Spleen (tissue), 11 donors: ENCODE measurements at regions not wholly inside any gene's neighbourhood (a gene's known extent, or its start where the extent isn't known, plus 50 kb on each side); places are given as distances from the start of the nearest gene placed in this dataset.
"Not testable (repeated sequence)": the region's sequence is repeated elsewhere in the genome, so short reads cannot be mapped to it uniquely, and the experiment has no call there.

ENCODE experiments used
- DNase-seq: peaks from one replicate; pipeline ENCODE4 v3.0.0-alpha.2; 2020
- H3K27ac ChIP-seq, 8 donors: fragments of 200-600 bp; sonication (generic) in 7 of 8; 1 replicate in 4 of 8; 2 replicates in 4 of 8; pipeline versions ENCODE4 v1.5.0 to v1.8.0; 2016 to 2021; ENCODE audit warnings: inconsistent platforms in 4 of 8, mild to moderate bottlenecking in 4 of 8, moderate library complexity in 1 of 8
- H3K27me3 ChIP-seq, 7 donors: fragments of 200-600 bp; sonication (generic) in 6 of 7; replicated peaks in 1 of 7; 1 replicate in 4 of 7; 2 replicates in 3 of 7; pipeline versions ENCODE4 v1.5.0 to v1.8.0; 2016 to 2021; ENCODE audit warnings: inconsistent platforms in 3 of 7, mild to moderate bottlenecking in 1 of 7
- H3K36me3 ChIP-seq, 6 donors: fragments of 200-600 bp; sonication (generic) in 5 of 6; 1 replicate in 4 of 6; 2 replicates in 2 of 6; pipeline versions ENCODE4 v1.5.0 to v1.8.0; 2016 to 2021; ENCODE audit warnings: inconsistent platforms in 2 of 6
- H3K4me1 ChIP-seq, 6 donors: fragments of 200-600 bp; sonication (generic) in 5 of 6; 1 replicate in 3 of 6; 2 replicates in 3 of 6; pipeline versions ENCODE4 v1.5.0 to v1.8.0; 2016 to 2021; ENCODE audit warnings: inconsistent platforms in 3 of 6
- H3K4me3 ChIP-seq, 8 donors: fragments of 200-600 bp; sonication (generic) in 7 of 8; 1 replicate in 4 of 8; 2 replicates in 4 of 8; pipeline versions ENCODE4 v1.5.0 to v1.8.0; 2016 to 2021; ENCODE audit warnings: inconsistent platforms in 4 of 8, mild to moderate bottlenecking in 4 of 8, moderate library complexity in 2 of 8
- H3K9me3 ChIP-seq, 8 donors: fragments of 200-600 bp; sonication (generic) in 7 of 8; 1 replicate in 4 of 8; 2 replicates in 4 of 8; pipeline versions ENCODE4 v1.5.0 to v1.8.0; 2016 to 2021; ENCODE audit warnings: inconsistent platforms in 4 of 8
- CTCF ChIP-seq, 11 experiments: fragments of 200-600 bp in 7 of 11; fragments of 450-650 bp in 4 of 11; sonication (generic) in 4 of 11; IDR thresholded peaks in 8 of 11; conservative IDR thresholded peaks in 3 of 11; 1 replicate in 7 of 11; 2 replicates in 4 of 11; pipeline versions ENCODE4 v1.4.0 to v1.8.0; 2016 to 2021; ENCODE audit warnings: antibody characterized with exemption in 11 of 11, inconsistent platforms in 4 of 11, mild to moderate bottlenecking in 1 of 11
- POLR2A ChIP-seq, 3 donors: fragments of 450-650 bp; IDR thresholded peaks; one replicate each; pipeline ENCODE4 v1.5.1; 2017; ENCODE audit warnings: antibody characterized with exemption in 3 of 3, mild to moderate bottlenecking in 1 of 3
- POLR2AphosphoS5 ChIP-seq, 3 donors: sonication (generic); formaldehyde crosslinking; IDR thresholded peaks; one replicate each; pipeline ENCODE4 v1.5.1; 2017; ENCODE audit warnings: antibody characterized with exemption in 3 of 3
- whole genome bisulfite sequencing, 5 donors: extraction: QIAGEN DNeasy Blood & Tissue Kit in 3 of 5; methylation state at CpG; one replicate each; pipeline versions ENCODE4 v1.1.5 to v1.1.7; 2013 to 2018; 5-methylcytosine and 5-hydroxymethylcytosine counted together
- intact Hi-C: fragments of 100-400 bp; cut with DNase I; formaldehyde crosslinking; loops from one replicate; pipeline ENCODE4 v1.15.0; 2023; ENCODE audit warnings: low total_unique reads
- donor health status: healthy with polysubstance abuse.
- donor health status: DM: no; HTN: no; CAD: no; lungs with moderate emphysema.
- donor health status: DM: no; HTN: no; CAD: no.
- donor health status: Bipolar disorder and iron deficiency.
- donor health status: healthy.
- donor health status: DM: no; HTN: no; CAD: no.
- donor health status: DM: yes; HTN: yes; CAD: no.

GRCh38 chr6:15748341-15748740 is 85.5 kb upstream of the DTNBP1 start:
- Histone ChIP-seq H3K27ac (no peak overlapping the region), H3K9me3 (no peaks in the 10 kb centered on the region), H3K4me1 (no peaks in the 10 kb centered on the region), H3K4me3 (no peak overlapping the region), H3K36me3 (no peaks in the 10 kb centered on the region), H3K27me3 (no peaks in the 10 kb centered on the region)
- intact Hi-C loops = no loop called here
- DNase-seq = no peak
- WGBS, 5 donors = 94 to 98% (median 95%) methylated on average over 4 of the region's 4 CpGs
- TF ChIP-seq POLR2AphosphoS5 (IDR thresholded peaks at IDR 0.05) = no peak
- TF ChIP-seq POLR2A (IDR thresholded peaks at IDR 0.05) = no peak
- no peak for TF ChIP-seq CTCF (IDR thresholded peaks at IDR 0.05 in 8 of 11, conservative IDR thresholded peaks at IDR 0.05 in 3 of 11)

- Histone ChIP-seq H3K36me3 (no peaks in the 10 kb centered on the region), H3K27me3 (no peaks in the 10 kb centered on the region), H3K9me3 (no peaks in the 10 kb centered on the region), H3K27ac (no peak overlapping the region), H3K4me3 (no peak overlapping the region), H3K4me1 (no peaks in the 10 kb centered on the region)
- WGBS, 5 donors = 74 to 94% (median 82%) methylated on average over 2 of the region's 2 CpGs
- no peak for TF ChIP-seq POLR2AphosphoS5 (IDR thresholded peaks at IDR 0.05)
- TF ChIP-seq CTCF (IDR thresholded peaks at IDR 0.05 in 8 of 11, conservative IDR thresholded peaks at IDR 0.05 in 3 of 11) = no peak
- TF ChIP-seq POLR2A (IDR thresholded peaks at IDR 0.05) = no peak
- intact Hi-C loops = no loop called here
- no peak for DNase-seq
These were observed 84.6 kb upstream of the DTNBP1 start for GRCh38 chr6:15747354-15747883.

- no peaks in the 10 kb centered on the region for H3K36me3 ChIP-seq
- TF ChIP-seq POLR2AphosphoS5 (IDR thresholded peaks at IDR 0.05) (no peak), POLR2A (IDR thresholded peaks at IDR 0.05) (no peak), CTCF (IDR thresholded peaks at IDR 0.05 in 8 of 11, conservative IDR thresholded peaks at IDR 0.05 in 3 of 11) (no peak)
- H3K4me1 ChIP-seq = no peaks in the 10 kb centered on the region
- H3K9me3 ChIP-seq = peaks cover 0 to 2% (median 0%) of the 10 kb centered on the region in 8 donors
- WGBS, 5 donors = 62 to 93% (median 85%) methylated on average over 3 of the region's 3 CpGs
- H3K4me3 ChIP-seq = no peak overlapping the region
- no peaks in the 10 kb centered on the region for H3K27me3 ChIP-seq
- H3K27ac ChIP-seq = no peak overlapping the region
- intact Hi-C loops = no loop called here
- DNase-seq = no peak
These were observed 83.0 kb upstream of the DTNBP1 start for GRCh38 chr6:15745781-15746180.

GRCh38 chr6:15744818-15745402 is 82.1 kb upstream of the DTNBP1 start:
- H3K4me1 ChIP-seq = no peaks in the 10 kb centered on the region
- H3K4me3 ChIP-seq = no peak overlapping the region
- 45 to 67% (median 60%) methylated on average over 4 of the region's 4 CpGs for WGBS, 5 donors
- no peaks in the 10 kb centered on the region for H3K27me3 ChIP-seq
- intact Hi-C loops = no loop called here
- no peak for DNase-seq
- H3K36me3 ChIP-seq = no peaks in the 10 kb centered on the region
- peaks cover 0 to 2% (median 0%) of the 10 kb centered on the region in 8 donors for H3K9me3 ChIP-seq
- no peak overlapping the region for H3K27ac ChIP-seq
- TF ChIP-seq POLR2A (IDR thresholded peaks at IDR 0.05) = no peak

- H3K9me3 ChIP-seq, H3K36me3 ChIP-seq, intact Hi-C loops, H3K27ac ChIP-seq, H3K4me1 ChIP-seq, H3K27me3 ChIP-seq, H3K4me3 ChIP-seq, DNase-seq: not testable (repeated sequence)
- 66 to 82% (median 73%) methylated on average over 1 of the region's 1 CpG for WGBS, 5 donors
These were observed 79.2 kb upstream of the DTNBP1 start for GRCh38 chr6:15742013-15742412.
